CD4-positive, alpha-beta T cell treated with Interleukin-4 for 4 hours (primary cell): ENCODE measurements at regions not wholly inside any gene's neighbourhood (a gene's known extent, or its start where the extent isn't known, plus 50 kb on each side); places are given as distances from the start of the nearest gene placed in this dataset.

Source experiments
- DNase-seq: peaks from one replicate; pipeline ENCODE4 v3.0.0-alpha.2; 2020

- no peak for DNase-seq
Observed at GRCh38 chr4:123338715-123339114, 57.9 kb upstream of the SPRY1 start.

DNA sequence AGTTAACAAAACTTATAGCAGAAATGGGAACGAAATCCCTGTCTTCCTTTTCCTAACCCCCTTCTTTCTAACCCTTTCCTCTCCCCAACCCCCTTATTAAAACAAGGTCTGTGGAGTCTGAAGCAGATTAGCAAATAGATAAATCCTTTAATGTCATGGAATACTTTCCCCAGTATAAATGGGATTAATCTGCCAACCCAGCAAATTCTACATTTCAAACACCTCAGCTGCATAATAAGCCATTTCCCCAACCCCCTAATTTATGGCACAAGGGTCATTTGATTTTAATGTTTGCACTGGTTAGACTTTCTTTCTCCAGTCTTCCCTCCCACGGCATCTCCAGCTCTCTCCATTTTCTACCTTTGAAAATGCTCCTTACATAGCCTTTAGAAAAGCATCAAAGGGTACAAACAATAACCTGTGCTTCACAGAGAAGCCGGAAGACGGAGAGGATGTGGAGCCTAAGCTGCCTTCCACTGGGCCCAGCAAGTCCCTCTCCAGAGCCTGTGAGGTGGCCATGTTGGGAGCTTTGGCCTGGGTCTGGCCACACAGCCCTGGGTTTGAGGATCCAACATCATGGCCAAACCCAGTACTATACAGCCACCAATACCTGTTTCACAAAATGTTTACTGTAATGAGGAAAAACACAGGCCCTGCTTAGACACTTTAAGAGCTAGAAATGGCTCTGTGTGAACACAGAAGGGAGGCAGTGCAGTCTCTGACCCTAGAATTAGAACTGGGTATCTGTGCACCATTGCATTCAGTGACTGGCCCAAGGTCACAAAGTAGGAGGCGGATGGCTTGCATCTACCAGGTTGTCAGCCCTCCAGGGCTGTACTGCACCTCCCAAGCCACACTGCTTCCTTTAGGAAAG lies 56.9 kb upstream of the SPRY1 start:
- DNase-seq = no peak

- no peak for DNase-seq
Observed at GRCh38 chr4:123340381-123340701, 56.3 kb upstream of the SPRY1 start.

DNA sequence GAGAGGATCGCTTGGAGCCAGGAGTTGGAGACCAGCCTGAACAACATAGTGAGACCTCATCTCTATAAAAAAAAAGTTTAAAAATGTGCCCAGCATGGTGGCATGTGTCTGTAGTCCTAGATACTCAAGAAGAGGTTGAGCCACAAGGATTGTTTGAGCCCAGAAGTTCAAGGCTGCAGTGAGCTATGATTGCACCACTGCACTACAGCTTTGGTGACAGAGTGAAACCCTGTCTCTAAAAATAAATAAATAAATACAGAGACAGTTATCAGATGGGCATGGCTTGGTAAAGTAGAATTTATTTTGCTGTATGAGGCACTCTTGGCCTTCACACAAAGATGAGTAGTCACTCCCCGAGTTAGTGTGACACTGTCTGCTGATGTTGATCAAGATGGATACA lies 54.1 kb upstream of the SPRY1 start:
- no peak for DNase-seq

DNA sequence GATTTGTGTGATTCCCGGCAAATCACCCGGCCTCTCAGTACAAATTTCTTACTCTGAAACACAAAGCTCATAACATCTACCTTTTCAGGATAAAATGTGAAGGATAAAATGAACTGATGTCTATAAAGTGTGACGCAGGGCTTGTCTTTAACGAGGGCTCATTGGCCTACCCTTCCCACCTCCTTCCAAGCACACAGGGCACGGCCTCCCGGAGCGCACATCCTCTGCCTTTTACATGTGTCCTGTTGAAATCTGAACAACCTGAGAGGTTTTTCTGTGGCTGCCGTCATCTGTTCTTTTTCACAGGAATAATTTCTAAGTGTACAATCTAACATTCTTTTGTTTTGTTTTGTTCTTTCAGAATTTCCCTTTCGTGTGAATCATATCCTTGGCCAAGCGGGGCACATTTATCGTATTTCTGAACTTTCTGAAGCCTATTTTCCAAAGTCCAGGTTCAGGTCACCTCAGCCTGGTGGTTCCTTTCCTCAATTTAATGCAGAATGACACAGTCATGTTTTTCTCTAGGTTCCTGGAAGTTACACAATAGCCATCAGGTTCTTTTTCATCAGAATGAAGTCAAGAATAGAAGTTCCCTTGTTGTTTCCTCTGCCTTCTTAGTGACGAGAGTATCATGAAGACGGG lies 53.1 kb upstream of the SPRY1 start:
- DNase-seq = no peak

DNA sequence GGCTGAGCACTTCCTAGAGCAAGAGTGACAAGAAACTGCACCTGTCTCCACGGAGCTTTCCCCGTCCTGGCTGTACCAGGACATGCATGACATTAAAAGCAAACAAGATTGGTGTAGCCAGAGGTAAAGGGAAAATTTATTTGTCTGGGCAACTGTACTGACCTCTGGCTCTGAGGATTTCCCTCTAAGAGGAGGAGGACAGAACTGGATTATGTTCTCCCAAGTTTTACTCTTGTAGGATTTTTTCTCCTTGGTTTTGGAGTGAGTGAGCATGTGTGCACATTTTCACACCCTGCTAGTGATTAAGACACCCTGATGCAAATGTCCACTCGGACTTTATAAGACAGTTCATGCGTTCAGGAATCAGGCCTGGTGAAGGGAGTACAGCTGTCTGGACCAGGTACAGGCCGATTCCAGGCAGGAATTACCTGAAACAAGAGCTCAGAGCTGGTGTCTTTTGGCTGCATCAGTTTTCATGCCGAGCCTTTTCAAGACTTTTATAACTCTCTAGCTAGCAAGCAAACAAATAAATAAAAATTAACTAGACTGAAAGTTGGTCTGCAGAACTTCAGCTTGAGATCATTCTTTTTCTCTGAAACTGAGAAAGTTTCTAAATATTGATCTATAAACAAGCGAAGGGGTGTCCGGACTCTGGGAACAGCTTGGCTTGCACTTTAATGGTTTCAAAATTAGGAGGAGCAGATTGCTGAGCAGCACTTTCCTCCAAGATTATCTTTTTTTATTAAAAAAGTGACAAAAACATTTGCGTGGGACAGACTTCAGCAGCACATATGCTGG lies 51.3 kb upstream of the SPRY1 start:
- DNase-seq = no peak

- DNase-seq = no peak
Observed at GRCh38 chr4:123345935-123346300, 50.7 kb upstream of the SPRY1 start.

DNA sequence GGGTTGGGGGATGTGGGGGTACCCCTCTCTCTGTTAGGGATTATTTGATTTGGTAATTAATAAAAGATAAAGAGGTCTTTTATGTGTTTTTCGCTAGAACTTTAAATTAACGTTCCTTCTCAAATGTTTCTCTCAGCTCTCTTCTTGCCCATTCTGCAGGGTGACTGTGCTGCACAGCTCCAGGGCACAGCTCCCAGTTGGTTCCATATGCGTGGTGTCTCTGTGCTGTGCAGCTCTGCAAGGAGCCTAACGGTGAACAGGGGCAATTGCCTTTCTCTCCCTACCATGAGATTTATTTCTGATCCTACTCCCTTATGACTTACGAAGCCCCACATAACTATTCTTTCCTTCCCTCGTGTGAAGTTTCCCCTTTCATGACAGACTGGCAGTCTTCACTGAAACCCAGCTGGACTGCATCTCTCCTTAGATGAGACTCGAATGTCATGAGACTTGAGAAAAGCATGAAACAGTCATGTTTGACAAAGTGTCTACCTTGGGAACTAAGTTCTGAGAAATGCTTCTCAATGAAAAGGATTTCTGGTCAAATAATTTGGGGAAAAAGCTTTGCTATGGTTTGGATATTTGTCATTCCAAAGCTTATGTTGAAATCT lies 50.2 kb upstream of the SPRY1 start:
- DNase-seq = no peak
